ENCODE measurements at regions not wholly inside any gene's neighbourhood (a gene's known extent, or its start where the extent isn't known, plus 50 kb on each side); places are given as distances from the start of the nearest gene placed in this dataset.

- in situ Hi-C loops (cut with HindIII; ENCODE audit: low sequenced_read_pairs), result no loop called here
- H3K4me3 ChIP-seq (ENCODE audit: low read depth, low read length), result no peak overlapping the region
- no peak for TF ChIP-seq CTCF (IDR thresholded peaks at IDR 0.05; ENCODE audit: low read depth, low read length)
- DNase-seq (ENCODE audit: low read depth, low spot score), result no peak
Observed at GRCh38 chr15:53247041-53247708, 457.0 kb upstream of the ONECUT1 start.

DNA sequence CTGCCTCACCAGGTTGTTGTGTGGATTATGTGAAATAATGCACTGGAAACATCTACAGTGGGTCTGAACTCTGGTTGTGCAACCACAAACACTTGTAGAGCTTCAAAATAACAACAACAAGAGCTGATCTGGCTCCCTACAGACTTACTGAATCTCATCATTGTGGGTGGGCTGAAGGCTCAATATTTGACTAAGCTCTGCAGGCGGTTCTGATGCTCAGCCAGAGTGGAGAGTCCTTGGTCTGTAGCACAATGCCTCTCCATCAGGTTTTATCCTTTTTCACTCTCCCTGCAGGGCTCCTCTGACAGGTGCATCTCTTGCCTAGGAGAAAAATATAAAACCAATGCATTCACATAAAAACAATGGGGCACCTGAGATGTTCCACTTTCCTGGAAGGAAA lies 456.3 kb upstream of the ONECUT1 start:
- no peak for DNase-seq (ENCODE audit: low read depth, low spot score)
- no peak overlapping the region for H3K4me3 ChIP-seq (ENCODE audit: low read depth, low read length)
- in situ Hi-C loops (cut with HindIII; ENCODE audit: low sequenced_read_pairs), result no loop called here
- no peak for TF ChIP-seq CTCF (IDR thresholded peaks at IDR 0.05; ENCODE audit: low read depth, low read length)

DNA sequence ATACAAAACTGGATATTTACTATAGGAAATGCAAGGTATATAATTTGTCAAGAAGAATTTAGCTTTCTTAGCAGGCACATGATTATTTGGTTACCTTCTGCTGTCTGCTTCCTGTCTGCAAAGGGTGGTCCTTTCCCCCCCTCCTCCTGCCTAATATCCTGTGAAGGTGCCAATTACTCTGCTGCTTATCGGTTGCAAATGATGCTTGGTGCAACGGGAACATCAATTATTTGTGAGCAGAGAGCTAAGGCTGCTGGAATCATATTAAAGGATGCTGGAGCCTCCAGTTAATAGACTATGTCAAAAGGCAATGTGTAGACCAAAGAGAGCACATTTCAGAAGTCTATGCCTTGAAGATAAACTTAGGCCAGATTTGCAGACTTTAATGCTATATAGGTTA lies 443.7 kb upstream of the ONECUT1 start:
- TF ChIP-seq CTCF (IDR thresholded peaks at IDR 0.05; ENCODE audit: low read depth, low read length), result no peak
- no peak for DNase-seq (ENCODE audit: low read depth, low spot score)
- H3K4me3 ChIP-seq (ENCODE audit: low read depth, low read length), result no peak overlapping the region
- in situ Hi-C loops (cut with HindIII; ENCODE audit: low sequenced_read_pairs), result no loop called here

GRCh38 chr15:53230473-53230872 lies 440.3 kb upstream of the ONECUT1 start:
- no peak overlapping the region for H3K4me3 ChIP-seq (ENCODE audit: low read depth, low read length)
- no peak for DNase-seq (ENCODE audit: low read depth, low spot score)
- TF ChIP-seq CTCF (IDR thresholded peaks at IDR 0.05; ENCODE audit: low read depth, low read length), result no peak
- in situ Hi-C loops (cut with HindIII; ENCODE audit: low sequenced_read_pairs), result no loop called here

GRCh38 chr15:53226559-53226958 lies 436.4 kb upstream of the ONECUT1 start:
- in situ Hi-C loops (cut with HindIII; ENCODE audit: low sequenced_read_pairs), result no loop called here
- no peak overlapping the region for H3K4me3 ChIP-seq (ENCODE audit: low read depth, low read length)
- no peak for TF ChIP-seq CTCF (IDR thresholded peaks at IDR 0.05; ENCODE audit: low read depth, low read length)
- DNase-seq (ENCODE audit: low read depth, low spot score), result no peak

DNA sequence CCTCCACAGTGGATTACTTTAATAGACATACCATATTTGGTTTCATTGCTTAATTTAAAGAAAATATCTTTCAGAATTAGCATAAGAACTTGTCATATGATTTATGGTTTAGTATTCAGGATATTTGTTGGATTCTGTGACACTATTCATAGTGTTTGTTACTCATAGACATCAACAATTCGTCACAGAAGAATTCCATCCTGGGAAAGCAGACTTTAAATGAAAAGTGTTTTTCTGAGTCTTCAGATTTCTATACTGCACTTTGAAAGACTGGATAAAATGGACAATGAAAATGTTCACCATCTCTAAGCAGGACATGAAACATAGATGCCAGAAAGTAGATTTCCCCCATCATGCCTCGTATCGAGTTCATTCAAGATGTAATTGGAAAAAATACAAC lies 435.6 kb upstream of the ONECUT1 start:
- H3K4me3 ChIP-seq (ENCODE audit: low read depth, low read length), result no peak overlapping the region
- in situ Hi-C loops (cut with HindIII; ENCODE audit: low sequenced_read_pairs), result no loop called here
- TF ChIP-seq CTCF (IDR thresholded peaks at IDR 0.05; ENCODE audit: low read depth, low read length), result no peak
- DNase-seq (ENCODE audit: low read depth, low spot score), result no peak

Data from astrocyte of the spinal cord (primary cell).